ENCODE measurements at regions not wholly inside any gene's neighbourhood (a gene's known extent, or its start where the extent isn't known, plus 50 kb on each side); places are given as distances from the start of the nearest gene placed in this dataset.

DNA sequence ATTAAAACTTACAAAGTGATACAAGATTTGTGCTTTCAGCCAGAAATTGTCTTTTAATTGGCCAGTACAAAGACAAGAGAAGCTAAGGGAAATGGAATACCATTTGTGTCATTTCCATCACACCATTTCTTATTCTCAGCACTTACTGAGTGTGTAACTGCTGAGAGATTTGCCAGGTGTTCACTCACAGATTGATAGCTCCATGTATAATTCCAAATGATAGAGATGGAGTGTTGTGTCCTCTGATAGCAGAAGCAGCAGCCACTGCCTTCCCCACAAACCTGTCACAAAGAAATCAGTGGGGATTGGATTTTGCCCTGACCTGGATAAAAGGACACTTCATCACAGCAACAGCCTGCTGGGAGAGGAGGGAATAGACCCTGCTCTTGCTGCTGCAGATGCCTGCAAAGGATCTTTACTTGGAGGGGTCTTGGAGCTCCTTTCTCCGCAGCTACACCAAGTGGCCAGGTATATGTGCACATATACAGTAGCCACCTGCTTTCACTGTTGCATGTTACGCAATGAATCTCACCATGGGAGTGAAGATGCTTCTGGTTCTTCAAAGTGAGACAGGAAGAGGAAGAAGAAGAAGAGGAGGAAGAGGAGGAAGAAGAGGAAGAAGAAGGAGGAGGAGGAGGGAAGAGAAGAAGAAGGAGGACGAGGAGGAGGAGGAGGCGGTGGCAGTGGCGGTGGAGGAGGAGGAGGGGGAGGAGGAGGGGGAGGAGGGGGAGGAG lies 78.7 kb upstream of the KCNJ15 start:
- TF ChIP-seq, protein P1, sequence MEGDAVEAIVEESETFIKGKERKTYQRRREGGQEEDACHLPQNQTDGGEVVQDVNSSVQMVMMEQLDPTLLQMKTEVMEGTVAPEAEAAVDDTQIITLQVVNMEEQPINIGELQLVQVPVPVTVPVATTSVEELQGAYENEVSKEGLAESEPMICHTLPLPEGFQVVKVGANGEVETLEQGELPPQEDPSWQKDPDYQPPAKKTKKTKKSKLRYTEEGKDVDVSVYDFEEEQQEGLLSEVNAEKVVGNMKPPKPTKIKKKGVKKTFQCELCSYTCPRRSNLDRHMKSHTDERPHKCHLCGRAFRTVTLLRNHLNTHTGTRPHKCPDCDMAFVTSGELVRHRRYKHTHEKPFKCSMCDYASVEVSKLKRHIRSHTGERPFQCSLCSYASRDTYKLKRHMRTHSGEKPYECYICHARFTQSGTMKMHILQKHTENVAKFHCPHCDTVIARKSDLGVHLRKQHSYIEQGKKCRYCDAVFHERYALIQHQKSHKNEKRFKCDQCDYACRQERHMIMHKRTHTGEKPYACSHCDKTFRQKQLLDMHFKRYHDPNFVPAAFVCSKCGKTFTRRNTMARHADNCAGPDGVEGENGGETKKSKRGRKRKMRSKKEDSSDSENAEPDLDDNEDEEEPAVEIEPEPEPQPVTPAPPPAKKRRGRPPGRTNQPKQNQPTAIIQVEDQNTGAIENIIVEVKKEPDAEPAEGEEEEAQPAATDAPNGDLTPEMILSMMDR (IDR thresholded peaks at IDR 0.05) = no peak
- TF ChIP-seq POLR2A (IDR thresholded peaks at IDR 0.05) (no peak), EP300 (IDR thresholded peaks at IDR 0.05) (no peak)
